GM12873 (cell line): ENCODE measurements at regions not wholly inside any gene's neighbourhood (a gene's known extent, or its start where the extent isn't known, plus 50 kb on each side); places are given as distances from the start of the nearest gene placed in this dataset.

Experiments used
- CTCF ChIP-seq: IDR thresholded peaks from 2 replicates; pipeline ENCODE4 v1.5.1; 2012; ENCODE audit warnings: low read depth, mild to moderate bottlenecking, moderate library complexity, low read length, control low read depth; ENCODE audit not compliant: insufficient read depth; ENCODE audit errors: missing control alignments

- TF ChIP-seq CTCF: no peak
Observed at GRCh38 chr5:73312872-73313510, 135.6 kb downstream of the FOXD1 start.

- no peak for TF ChIP-seq CTCF
Observed at GRCh38 chr5:73312146-73312871, 136.3 kb downstream of the FOXD1 start.

GRCh38 chr5:73311291-73312110, 137.1 kb downstream of the FOXD1 start:
- no peak for TF ChIP-seq CTCF

- TF ChIP-seq CTCF: no peak
Observed at GRCh38 chr5:73307645-73308355, 134.8 kb downstream of the TMEM174 start.

DNA sequence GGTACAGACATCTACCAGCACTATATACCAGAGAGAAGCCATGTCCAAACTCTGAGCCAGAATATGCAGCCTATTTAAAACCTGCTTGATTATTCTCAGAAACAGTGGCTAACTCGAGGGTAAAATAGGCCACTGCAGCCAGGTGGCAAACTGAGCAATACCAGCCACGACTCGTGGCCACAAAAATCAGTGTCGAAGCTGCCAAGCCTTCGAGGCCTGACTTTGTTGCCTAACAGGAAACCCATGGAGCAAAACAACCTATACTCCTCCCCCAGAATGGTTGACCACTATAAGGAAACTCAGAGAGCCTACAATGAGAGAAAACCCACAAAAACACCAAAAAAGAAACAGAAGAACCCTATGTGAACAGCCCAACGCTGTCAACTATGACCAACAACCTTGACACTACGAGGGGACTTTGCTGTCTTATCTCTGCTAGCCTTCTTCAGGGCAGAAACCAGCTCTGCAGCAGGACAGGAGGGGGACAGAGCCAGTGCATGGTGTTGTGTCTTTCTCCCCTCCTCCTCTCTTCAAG, 133.8 kb downstream of the TMEM174 start:
- no peak for TF ChIP-seq CTCF

GRCh38 chr5:73306078-73306719, 133.2 kb downstream of the TMEM174 start:
- no peak for TF ChIP-seq CTCF
